Activated T-cell treated with anti-CD3 and anti-CD28 coated beads for 48 hours (primary cell): ENCODE measurements at regions not wholly inside any gene's neighbourhood (a gene's known extent, or its start where the extent isn't known, plus 50 kb on each side); places are given as distances from the start of the nearest gene placed in this dataset.
"Not testable (repeated sequence)": the region's sequence is repeated elsewhere in the genome, so short reads cannot be mapped to it uniquely, and the experiment has no call there.

Source experiments
- DNase-seq: peaks from one replicate; pipeline ENCODE4 v3.0.0-alpha.2; 2020; ENCODE audit warnings: low read depth

- no peak for DNase-seq
Observed at GRCh38 chr6:15096894-15097837, 148.7 kb upstream of the JARID2 start.

GRCh38 chr6:15101130-15101529, 144.7 kb upstream of the JARID2 start:
- DNase-seq: no peak

GRCh38 chr6:15102241-15102640, 143.6 kb upstream of the JARID2 start:
- DNase-seq: no peak

GRCh38 chr6:15106958-15107643, 138.8 kb upstream of the JARID2 start:
- no peak for DNase-seq

- no peak for DNase-seq
Observed at GRCh38 chr6:15107644-15108382, 138.1 kb upstream of the JARID2 start.

- DNase-seq: no peak
Observed at GRCh38 chr6:15108383-15108715, 137.5 kb upstream of the JARID2 start.

- no peak for DNase-seq
Observed at GRCh38 chr6:15109338-15110090, 136.4 kb upstream of the JARID2 start.

- no peak for DNase-seq
Observed at GRCh38 chr6:15110726-15111354, 135.0 kb upstream of the JARID2 start.

GRCh38 chr6:15111576-15111975, 134.3 kb upstream of the JARID2 start:
- DNase-seq: not testable (repeated sequence)

GRCh38 chr6:15113587-15113986, 132.3 kb upstream of the JARID2 start:
- DNase-seq: no peak

GRCh38 chr6:15114061-15114460, 131.8 kb upstream of the JARID2 start:
- no peak for DNase-seq

- DNase-seq: no peak
Observed at GRCh38 chr6:15116889-15117288, 129.0 kb upstream of the JARID2 start.

GRCh38 chr6:15121443-15121842, 124.4 kb upstream of the JARID2 start:
- no peak for DNase-seq

- DNase-seq: no peak
Observed at GRCh38 chr6:15121977-15122550, 123.8 kb upstream of the JARID2 start.

GRCh38 chr6:15129887-15130286, 116.0 kb upstream of the JARID2 start:
- DNase-seq: no peak

GRCh38 chr6:15131234-15131633, 114.6 kb upstream of the JARID2 start:
- no peak for DNase-seq

- no peak for DNase-seq
Observed at GRCh38 chr6:15131651-15132061, 114.2 kb upstream of the JARID2 start.

GRCh38 chr6:15132167-15132566, 113.7 kb upstream of the JARID2 start:
- no peak for DNase-seq

- DNase-seq: no peak
Observed at GRCh38 chr6:15132854-15133670, 112.8 kb upstream of the JARID2 start.

GRCh38 chr6:15137086-15137485, 108.8 kb upstream of the JARID2 start:
- no peak for DNase-seq
